Inflammatory macrophage treated with lipopolysaccharide for 4 hours (primary cell): ENCODE measurements at regions not wholly inside any gene's neighbourhood (a gene's known extent, or its start where the extent isn't known, plus 50 kb on each side); places are given as distances from the start of the nearest gene placed in this dataset.
A peak's percentile ranks its signal among the peaks of the same experiment; 100 is the strongest.

Source experiments
- DNase-seq: peaks from one replicate; pipeline ENCODE4 v3.0.0-alpha.2; 2020

DNA sequence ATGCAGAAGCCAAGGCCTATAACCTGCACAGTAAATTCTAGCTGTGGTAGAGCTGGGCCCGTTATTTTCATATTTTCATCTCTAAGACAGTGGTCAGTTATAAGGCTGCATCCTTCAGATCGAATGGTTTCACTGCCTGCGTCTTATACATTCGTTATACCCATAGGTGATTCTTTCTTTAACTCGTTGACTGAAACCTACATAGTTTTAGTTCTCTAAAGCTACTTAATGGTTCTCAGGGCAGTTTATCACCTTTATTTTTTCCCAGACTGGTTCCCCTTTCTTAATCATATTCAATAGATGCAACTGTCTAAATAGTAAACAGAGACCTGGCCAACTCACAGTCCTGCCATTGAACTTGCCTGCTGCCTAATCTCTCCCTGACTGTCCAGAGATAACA, 615.3 kb upstream of the SLITRK1 start:
- DNase-seq, result no peak

DNA sequence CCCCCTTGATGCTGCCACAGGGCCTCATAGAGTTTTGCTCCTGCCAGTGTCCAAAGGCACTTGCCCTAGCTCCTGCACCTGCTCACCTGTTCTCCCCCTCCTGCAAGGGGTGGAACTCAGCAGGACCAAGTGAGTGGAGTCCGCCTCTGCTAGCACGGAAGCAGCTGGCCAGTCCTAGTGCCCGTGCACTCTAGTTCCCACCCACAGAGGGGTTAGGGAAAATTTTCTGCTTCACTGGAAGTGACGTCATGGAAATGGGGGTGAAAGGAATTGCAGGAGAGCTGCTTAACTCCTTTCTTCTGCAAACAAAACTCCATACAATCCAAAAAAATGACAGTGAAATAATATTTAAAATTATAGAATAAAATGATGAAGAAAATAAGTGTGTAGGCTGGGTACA, 609.7 kb upstream of the SLITRK1 start:
- no peak for DNase-seq

DNA sequence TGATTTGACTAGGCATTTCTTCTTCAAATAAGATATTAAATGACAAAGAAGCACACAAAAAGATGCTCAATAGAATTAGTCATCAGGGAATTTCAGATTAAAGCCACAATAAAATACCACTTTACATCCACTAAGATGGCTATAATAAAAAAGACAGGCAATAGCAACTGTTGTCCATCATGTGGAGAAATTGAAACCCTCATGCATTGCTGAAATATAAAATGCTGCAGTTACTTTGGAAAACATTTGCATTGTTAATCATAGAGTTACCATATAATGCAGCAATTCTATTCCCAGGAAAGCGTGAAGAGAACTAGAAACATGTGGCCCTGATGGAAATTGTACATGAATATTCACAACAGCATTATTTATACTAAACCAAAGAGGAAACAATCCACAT, 605.5 kb upstream of the SLITRK1 start:
- no peak for DNase-seq

DNA sequence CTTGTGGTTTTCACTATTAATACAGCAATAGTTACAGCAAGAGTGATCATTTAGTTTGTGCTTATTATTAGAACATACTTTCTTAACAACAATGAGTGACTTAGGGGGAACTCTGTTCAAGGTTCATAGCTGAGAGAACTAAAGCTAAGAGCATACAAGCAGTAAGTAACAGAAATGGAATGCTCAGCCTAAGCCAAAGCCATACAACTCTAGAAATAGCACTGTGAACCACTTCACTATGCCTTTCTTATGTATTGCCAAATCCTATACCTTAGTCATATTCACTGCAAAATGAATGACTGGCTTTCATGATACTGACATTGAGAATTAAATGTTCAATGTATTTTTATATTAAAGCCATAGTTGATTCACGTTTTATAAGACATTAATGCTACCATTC, 599.7 kb upstream of the SLITRK1 start:
- no peak for DNase-seq

DNA sequence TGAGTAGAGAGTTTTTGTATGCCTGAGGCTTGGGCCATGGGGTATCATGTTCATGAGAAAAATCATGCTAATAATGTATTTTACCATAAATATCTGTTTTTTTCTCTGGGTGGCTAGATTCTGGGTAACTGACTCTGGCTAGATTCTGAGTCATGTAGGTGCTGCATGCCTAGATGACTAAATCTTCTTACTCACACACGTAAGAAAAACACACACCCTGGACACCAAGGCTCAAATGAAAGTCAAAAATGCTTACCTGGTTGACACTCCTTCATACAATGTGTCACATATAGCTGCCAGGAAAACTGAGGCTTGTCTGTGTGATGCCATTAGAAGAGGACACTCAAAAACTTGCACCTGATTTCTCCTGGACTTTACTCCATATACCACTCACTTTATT, 597.4 kb upstream of the SLITRK1 start:
- DNase-seq, result no peak

DNA sequence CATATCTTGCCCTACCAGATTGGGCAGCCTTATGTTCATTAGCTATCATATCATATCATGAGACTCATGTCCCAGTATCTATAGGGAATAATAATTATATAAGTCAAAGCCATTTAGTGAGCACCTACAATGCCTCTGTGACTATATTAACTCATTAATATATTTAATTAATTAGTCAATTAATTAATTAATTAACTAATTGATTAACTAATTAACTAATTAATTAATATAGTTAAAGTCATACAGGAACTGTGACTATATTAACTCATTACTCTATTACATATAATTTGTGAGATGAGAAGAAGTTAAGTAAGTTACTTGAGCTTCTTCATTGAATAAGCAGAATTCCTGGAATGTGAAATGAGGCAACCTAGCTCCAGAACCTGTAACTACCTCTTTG, 588.3 kb upstream of the SLITRK1 start:
- no peak for DNase-seq

DNA sequence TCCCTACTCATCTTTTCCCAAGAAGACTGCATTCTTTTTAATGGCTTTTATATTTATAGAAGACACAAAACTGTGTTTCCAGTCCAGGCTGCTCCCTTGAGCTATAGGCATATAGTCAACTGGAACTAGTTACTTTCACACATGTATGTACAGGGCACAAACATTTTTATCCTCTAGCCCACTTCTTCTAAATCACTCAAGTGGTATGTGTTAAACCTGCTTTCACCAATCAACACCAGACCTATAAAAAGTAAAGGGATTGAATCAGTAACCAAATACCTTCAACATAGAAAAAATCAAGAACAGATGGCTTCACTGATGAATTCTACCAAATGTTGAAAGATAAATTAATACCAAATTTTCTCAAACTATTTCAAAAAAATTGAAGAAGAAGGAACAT, 584.2 kb upstream of the SLITRK1 start:
- no peak for DNase-seq

DNA sequence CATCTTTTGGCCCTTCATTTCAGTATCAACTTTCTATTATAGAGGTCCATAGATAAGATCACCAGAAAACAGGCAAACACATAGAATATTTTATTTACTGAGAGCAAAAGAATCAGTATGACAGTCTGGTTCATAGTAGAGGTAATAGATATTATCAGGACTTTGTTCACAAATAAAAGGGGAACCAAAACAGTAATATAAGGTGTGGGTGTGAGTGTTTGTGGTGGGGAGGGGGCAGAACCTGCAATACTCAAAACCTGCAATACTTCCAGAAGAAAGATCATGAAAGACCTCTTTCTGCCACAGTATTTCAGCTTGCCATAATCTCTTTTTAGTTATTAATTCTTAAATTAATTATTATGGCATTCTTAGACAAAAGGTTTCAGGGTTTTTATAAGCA, 578.7 kb upstream of the SLITRK1 start:
- DNase-seq, result no peak

DNA sequence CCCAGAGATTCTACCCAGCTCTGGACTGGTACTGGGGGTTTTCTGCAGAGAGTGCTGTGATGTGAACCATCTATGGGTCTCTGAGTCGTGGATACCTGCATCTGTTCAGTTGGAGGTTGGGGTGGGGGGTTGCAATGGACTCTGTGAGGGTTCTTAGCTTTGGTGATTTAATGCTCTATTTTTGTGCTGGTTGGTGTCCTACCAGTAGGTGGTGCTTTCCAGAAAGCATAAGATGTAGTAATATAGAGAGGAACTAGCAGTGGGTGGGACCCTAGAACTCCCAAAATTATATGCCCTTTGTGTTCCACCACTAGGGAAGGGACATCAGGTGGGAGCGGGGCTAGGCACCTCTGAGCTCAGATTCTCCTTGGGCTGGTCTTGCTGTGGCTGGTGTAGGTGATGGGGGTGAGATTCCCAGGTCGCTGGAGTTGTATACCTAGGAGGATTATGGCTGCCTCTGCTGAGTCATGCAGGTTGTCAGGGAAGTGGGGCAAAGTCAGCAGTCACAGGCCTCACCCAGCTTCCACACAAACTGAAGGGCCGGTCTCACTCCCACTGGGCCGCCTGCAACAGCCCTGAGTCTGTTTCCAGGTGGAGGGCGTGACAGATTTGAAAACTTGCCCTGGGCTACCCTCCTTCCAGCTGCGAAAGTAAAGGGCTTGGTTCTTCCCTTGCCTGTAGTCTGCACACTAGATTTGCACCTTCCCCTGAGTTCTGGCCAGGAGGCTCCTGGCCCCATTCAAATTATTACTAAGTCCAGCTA, 573.0 kb upstream of the SLITRK1 start:
- no peak for DNase-seq

DNA sequence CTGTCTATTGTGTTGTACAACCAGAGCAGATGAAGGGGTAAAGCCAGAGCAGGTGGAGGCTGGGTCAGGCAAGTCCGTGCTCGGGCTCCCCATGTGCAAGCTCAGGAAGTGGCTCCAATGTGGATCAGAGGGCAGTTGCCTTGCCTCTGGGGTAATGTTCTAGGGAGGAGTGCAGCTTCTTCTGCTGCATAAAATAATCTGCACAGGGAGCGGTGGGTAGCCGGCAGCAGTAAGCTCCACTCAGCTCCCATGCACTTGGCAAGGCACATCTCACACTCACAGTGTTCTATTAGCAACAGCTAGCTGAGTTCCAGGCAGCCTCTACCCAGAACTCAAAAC, 565.3 kb upstream of the SLITRK1 start:
- DNase-seq, result no peak

DNA sequence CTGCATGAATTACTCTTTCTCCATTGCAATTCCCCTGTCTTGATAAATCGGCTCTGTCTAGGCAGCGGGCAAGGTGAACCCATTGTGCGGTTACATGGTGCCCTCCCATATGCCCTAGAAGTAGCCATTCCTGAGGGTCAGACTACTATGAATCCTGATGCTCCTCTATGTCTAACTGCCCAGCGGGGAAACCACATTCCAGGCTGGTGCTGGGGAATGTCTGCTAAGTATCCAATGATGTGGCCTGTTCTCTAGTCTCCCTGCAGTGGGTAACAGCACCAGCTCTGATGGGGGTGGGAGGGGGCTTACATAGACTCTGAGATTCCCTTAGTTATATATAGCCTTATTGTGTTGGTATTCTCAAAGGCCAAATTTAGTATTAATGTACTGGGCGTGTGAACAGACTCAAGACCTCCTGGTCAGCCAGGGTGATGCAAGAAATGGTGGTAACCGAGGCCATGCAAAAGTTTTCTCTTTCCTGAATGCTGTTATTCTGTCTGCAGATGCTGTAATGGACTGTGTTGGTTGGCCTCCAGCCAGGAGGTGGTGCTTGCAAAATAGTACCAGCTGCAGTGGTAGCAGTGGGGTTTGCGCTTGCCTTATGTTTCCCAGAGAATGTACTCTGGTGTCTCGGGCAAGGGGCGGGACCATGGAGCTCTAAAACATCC, 564.8 kb upstream of the SLITRK1 start:
- DNase-seq, result no peak

DNA sequence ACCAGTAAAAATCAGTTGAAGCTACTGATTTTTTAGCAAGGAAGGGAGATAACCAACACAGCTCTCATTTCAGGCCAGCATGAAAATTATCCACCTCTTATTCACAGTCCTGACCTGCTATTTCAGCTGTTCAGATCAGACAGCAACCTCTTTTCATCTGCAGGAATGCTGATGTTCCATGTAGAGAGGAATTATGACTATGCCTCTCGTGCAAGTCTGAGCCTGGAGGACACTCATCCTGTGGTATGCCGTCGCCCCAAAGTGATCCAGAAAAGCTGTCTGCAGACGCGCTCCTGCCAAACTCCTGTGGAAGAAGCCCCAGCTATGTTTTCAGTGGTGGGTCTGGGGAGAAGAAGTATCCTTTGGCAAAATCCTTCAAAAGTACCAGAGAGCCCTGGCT, 563.5 kb upstream of the SLITRK1 start:
- DNase-seq, result no peak

DNA sequence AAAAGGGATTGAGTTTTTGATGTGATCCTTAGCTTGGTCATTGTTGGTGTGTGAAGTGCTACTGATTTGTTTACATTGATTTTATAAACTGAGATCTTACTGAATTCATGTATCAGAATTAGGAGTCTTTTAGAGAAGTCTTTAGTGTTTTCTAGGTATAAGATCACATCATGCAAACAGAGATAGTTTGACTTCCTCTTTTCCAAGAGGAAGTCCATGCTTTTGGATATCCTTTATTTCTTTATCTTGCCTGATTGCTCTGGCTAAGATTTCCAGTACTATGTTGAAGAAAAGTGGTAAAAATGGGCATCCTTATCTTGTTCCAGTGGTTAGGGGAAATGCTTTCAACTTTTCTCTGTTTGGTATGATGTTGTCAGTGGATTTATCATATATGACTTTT, 561.2 kb upstream of the SLITRK1 start:
- no peak for DNase-seq

DNA sequence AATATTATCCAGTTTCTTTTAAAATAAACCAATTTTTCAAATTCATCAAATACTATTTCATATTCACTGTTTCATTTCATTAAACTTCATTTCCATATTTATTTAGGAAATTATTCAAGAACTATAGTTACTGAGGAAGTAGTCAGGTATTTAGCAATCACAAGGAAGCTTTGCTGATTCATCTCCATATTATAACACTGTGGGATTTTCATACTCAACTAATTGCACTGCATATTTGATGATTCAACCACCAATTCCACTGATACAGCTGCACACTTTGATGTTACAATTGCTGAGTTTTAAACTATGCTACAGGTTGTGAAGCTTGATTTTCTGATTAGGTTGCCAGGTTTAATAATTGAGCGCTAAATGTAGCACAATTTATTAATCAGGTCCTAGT, 556.8 kb upstream of the SLITRK1 start:
- DNase-seq, result peak; percentile 6

DNA sequence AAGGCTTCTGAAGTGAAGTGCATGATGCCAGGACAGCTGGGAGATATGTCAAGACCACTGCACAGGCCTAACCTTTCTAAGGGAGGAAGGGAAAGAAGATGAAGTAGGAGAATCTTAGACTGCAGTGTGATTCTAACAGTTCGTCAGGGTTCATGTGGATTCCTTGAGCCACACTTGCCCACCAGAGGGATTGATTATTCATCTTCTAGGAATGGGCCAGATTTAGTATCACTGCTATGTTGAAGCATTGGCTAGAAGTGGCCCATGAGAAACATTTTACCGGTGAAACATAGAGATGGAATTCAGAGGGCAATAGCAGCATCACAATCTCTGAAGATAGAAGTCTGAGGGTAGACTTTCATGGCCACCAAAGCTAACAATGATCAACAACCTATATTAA, 550.8 kb upstream of the SLITRK1 start:
- no peak for DNase-seq

DNA sequence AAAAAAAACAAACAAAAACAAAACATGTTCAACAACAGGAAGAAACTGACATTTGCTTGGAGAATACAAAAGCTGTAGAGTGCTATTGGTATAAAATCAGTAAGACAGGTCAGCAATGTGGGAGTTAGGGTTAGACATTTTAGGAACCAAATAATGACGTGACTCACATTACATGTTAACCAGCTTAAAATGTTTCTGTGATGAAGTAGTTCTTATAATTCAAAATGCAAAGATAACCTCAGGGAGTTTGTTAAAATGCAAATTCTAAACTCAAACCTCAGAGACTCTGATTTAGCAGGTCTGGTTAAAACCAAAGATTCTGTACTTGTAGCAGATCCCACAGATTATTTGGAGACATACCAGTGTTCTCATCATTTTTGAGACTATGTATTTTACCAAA, 549.4 kb upstream of the SLITRK1 start:
- DNase-seq, result no peak

DNA sequence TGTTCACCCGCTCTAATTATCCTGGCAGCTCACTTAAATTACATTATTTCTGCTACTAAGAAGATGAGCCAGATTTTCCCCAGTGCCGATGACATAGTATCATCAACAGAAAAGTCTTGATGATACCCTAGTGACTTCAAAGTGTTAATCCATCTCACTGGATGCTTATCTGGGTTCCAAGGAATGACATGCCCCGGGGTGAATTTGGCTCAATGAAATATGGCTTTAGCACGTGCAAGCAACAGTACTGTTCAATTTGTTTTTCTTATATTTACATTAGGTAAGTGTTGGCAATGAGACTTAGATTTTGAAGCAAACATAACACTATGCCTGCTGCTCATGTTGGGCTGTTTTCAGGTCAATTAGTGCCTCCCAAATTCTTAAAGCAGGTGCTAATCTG, 548.2 kb upstream of the SLITRK1 start:
- no peak for DNase-seq

DNA sequence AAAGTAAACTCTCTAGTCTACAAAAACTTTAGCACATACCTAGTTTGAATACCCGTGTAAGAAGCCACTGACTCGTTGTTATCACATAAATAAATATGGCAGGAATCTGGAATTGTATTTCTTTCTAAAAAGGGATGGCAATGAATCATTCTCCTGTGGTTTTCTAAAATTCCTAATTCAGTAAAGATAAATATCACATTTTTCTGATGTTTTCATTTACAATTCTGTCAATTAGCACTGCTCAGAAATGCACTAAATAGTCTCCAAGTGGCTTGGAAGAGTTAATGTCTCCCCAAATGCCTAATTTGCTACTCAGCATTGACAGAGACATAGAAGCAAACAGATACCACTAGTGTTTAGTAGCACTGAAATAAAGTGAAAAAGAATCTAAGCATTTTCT, 547.7 kb upstream of the SLITRK1 start:
- DNase-seq, result no peak

DNA sequence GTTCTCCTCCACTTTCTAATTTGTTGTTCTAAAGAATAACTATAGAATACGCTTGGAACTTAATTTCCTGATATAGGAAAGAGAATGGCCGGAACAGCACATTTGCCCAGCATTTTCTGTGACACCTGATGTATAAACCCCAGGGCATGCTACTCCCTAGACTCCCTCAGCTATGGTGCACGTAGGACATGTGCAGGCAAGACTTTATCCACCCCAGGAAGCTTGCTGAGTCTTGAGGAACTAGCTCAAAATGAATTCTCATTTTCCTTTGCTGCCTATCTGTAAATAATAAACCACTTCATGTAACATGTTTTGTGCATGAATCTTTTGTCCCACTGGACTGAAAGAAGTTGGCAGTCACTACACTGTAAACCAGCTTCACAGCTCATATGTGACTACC, 535.8 kb upstream of the SLITRK1 start:
- no peak for DNase-seq

DNA sequence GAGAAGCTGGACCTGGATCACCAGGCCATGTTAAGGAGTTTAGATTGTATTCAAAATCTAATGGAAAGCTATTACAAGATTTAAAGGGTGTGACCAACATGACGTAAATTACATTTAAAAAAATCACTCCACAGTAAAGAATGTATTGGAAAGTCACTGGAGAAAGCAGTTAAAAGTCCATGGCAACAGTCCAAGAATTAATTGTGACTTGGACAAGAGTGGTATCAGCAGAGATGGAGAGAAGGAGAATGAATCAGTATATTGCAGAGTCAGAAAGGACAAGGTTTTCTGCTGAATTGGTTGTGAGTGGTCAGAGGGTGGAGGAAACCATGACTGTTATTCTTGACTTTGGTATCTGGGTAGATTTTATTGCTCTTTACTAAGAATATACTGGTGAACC, 535.1 kb upstream of the SLITRK1 start:
- no peak for DNase-seq

DNA sequence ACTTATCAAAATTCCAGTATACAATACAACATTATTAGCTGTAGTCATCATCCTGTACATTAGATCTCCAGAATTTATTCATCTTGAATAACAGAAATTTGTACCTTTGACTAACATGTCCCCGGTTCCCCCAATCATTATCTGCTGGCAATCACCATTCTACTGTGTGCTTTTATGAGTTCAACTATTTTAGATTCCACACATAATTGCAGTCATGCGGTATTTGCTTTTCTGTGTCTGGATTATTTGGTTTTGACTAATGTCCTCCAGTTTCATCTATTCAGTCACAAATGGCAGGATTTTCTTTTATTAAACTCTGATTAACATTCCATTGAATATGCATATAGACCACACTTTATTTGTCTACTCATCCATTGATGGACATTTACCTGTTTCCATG, 530.7 kb upstream of the SLITRK1 start:
- DNase-seq, result no peak

DNA sequence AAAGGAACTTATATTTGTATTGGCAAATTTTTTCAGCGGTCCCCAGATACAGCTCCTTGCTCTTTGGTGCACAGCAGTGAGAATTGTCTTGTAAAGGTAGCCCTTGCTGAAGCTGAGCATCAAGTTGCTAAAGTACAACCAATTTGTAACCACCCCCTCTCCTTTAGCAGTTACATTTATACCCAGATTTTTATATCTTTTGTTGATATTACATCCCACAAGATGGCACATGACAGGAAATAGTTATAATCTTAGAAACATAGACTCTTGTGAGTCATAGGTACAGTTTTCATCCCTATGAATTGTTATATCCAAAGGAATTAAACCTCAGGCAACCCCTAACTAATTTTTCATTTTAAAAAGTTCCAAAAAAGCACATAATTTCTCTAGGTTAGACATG, 523.0 kb upstream of the SLITRK1 start:
- DNase-seq, result no peak

DNA sequence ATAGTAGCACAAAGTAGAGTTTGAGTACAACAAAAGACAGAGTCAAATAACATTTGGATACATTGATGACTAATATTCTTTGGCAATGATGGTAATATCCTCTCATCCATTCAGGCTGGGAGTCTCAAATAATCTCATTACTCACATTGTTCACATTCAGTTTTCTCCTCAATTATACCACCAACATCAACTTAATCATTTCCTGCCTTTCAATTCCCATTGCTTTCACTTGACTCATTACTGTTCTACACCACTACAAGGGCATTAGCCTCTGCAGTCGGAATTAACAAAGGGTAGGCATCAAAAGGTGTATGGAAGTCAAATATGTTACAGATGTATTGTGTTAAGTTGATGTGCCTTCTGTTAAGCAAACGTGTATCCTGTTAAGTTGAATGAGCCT, 518.4 kb upstream of the SLITRK1 start:
- no peak for DNase-seq

DNA sequence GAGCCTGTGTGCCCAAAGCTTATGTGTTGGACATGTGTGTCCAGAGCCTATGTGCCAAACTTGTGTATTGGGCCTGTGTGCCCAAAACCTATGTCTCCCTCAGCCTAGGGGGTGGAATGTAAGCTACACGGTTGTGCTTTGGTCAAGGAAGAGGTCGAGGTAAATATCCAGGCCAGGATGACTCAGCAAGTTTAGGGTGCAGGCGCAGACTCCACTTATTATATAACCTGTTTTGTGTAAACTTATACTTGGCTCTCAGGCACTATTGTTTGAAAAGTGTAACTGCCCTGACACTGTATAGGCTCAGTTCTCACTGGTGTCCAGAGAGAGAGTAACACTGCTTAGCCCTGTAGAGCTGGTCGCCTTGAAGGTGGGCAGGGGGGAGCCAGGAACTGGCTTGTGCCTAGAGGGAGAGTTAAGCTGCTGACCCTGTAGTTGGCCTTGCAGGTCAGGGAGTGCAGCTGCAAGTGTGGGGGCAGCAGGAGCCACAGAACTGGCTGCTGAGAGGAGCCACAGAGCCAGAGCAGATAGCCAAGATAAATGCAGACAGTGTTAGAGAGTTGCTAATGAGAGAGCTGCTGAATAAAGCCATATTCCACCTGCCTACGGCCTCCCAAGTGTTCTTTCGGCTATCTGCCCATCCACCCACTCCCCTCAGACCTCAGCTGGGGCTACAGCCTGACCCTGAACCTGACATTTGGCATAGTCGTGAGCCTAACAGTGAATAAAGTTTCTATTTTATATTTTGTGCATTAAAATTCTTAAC, 517.2 kb upstream of the SLITRK1 start:
- DNase-seq, result no peak
